Stimulated activated CD4-positive, alpha-beta T cell treated with anti-CD3 and anti-CD28 coated beads, Interleukin-4, amount 100 ng/mL, for 4 hours (primary cell): ENCODE measurements at regions not wholly inside any gene's neighbourhood (a gene's known extent, or its start where the extent isn't known, plus 50 kb on each side); places are given as distances from the start of the nearest gene placed in this dataset.
"Not testable (repeated sequence)": the region's sequence is repeated elsewhere in the genome, so short reads cannot be mapped to it uniquely, and the experiment has no call there.

Source experiments
- DNase-seq, 2 experiments: peaks; one replicate each; pipeline ENCODE4 v3.0.0-alpha.2; 2020

DNA sequence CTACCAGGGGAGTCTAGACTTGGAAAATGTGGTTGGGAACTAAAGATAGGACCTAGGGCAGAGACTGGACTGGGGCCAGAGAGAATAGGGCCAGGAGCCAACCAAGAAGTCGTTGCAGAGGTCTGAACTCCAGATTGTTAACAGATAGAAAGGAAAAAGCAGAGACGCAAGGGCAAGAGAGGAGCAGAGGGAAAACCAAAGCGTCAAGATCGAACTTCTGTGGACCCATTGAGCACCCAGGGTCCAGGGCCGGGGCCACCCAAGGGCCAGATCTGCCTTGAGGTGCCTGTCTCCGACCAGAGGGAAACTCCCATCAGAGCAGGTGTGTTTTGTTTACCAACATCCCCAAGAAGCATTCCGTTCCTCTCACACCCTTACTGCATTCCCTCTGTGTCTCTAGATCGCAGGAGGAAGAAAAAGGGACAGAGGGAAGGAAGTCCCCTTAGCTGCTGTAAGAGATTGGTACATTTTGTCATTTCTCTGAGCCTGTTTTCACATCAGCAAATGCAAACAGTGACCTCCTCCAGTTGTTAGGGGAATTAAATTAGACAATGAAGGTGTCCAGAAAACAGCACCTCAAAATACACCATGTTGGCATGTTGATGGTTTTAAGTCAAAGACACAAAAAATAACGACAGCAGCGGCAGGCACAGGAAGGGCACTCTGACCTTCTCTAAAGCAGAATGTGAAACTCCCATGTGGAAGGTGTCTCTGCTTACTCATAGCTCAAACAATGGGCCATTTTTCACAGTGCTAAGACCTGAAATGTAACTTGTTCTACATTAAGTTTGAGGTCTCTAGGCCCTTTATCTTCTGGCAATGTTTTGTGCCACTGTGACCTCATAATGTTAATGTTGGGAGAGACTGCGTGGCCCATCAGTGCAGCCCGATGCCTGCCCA lies 105.8 kb upstream of the RAB4A start:
- DNase-seq: no peak

DNA sequence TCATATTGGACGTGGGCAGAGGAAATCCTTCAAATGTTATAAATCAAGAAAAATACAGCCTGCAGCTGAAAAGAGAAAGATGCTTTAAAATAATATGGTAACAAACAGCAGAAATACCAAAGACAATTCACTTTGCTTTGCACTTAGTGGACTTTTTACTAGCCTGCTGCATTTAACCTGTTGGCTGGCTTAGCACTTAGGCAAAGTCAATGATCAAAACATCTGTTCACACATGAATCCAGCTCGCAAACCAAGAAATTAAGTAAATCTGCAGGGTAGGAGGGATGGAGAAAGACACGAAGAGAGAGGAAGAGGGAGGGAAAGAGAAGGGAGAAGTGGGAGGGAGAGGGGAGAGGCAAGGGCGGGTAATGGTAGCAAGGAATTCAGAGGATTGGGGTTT lies 103.6 kb upstream of the RAB4A start:
- no peak for DNase-seq

DNA sequence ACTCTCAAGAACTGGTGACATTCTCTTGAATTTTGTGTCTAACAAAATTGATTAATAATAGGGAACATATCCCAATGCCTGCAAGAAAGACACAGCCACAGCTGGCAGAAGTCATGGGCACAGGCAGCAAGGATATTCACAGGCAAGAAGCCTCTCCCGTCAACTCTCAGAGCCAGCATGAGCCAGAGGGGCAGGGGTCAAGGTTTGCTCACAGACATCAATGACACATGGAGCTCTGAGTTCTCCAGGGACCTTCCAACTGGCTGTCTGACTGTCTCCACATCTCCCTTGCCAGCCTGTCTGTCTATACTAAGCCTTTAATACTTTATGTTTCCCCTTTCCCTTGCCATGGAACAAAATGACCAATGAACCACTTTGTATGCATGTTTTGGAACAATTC lies 101.5 kb upstream of the RAB4A start:
- DNase-seq: no peak

- no peak for DNase-seq
Observed at GRCh38 chr1:229170274-229170673, 100.6 kb upstream of the RAB4A start.

DNA sequence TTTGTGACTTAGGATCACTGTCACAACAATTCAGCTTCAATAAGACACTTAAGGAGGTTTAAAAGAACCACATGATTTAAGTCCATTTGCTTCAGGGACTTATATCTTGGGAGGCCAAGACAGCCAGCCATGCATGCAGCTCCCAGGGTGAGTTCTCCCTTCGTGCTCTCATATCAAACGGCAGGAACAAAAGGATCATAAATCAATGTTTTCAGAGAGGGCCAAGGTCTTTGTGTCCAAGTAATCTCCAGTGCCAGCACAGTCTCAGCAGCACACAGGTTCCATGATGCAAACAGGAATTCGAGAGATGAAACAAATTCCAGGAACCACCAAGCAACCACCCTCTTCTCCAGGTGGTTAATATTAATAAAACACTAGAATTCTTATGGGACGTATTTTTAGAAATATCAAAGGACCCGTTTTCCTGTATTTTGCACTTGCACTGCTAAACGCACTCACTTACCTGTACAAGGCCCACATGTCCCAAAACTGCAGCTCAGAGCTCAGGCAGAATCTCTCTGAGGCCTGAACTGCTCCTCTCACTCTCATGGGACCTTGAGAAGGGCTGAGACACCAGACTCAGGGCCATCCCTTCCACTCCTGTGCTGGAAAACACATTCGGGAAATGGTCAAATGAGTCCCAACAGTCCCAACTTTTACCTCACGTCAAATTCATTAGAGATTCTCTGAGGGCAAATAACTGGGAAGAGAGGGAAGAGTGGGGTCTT lies 100.0 kb upstream of the RAB4A start:
- no peak for DNase-seq

GRCh38 chr1:229171934-229172333 lies 99.0 kb upstream of the RAB4A start:
- DNase-seq: no peak

DNA sequence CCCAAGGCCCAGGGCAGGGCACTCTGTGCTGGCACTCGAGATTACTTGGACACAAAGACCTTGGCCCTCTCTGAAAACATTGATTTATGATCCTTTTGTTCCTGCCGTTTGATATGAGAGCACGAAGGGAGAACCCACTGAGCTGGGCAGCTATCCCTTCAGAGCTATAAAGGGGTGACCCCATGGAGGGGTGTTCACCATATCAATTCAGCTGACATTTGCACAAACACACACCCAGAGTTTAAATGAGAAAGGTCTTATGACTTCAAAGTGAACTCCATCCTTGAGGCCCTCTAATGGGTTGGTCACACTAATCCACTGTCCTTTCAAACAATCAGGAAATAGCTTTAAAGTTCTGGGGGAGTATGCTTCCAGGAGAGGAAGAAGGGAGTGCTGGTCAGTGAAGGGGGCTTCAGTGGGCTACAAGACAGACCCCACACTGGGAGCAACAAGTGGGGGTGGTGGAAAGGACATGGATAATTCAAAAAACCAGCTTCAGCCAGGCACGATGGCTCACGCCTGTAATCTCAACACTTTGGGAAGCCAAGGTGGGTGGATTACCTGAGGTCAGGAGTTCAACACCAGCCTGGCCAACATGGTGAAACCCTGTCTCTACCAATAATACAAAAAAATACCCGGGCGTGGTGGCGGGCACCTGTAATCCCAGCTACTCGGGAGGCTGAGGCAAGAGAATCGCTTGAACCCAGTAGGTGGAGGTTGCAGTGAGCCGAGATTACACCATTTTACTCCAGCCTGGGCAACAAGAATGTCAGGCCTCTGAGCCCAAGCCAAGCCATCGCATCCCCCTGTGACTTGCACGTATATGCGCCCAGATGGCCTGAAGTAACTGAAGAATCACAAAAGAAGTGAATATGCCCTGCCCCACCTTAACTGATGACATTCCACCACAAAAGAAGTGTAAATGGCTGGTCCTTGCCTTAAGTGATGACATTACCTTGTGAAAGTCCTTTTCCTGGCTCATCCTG lies 97.1 kb upstream of the RAB4A start:
- DNase-seq: not testable (repeated sequence)

DNA sequence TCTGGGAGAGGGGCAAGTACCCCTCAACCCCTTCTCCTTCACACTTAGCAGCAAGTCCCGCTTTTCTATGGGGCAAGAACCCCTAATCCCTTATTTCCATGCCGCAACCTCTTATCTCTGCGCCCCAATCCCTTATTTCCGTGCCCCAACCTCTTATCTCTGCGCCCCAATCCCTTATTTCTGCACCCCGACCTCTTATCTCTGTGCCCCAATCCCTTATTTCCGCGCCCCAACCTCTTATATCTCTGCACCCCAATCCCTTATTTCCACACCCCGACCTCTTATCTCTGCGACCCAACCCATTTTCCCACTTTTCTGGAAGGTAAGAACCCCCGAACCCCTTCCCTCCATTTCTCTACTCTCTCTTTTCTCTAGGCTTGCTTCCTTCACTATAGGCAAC lies 95.6 kb upstream of the RAB4A start:
- DNase-seq: not testable (repeated sequence)

- DNase-seq: not testable (repeated sequence)
Observed at GRCh38 chr1:229176457-229176856, 94.5 kb upstream of the RAB4A start.

GRCh38 chr1:229180161-229180560 lies 90.8 kb upstream of the RAB4A start:
- no peak for DNase-seq

DNA sequence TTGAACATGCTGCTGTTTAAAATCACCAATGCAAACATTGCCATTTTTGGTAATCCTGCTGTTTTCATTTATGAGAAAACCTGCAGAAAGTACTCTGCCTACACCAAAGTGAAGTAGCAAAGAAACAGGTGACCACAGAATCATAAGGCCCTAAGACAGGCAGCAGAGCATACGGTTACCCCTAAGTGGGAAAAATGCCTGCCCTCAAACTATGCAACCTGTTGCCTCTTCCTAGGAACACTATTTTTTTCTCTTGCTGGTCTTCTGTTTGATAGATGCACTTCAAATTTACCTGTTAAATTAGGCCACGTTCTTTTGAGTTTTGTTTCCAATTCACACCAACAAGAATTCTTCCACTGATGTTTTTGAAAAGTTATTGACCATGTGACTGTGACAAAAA lies 89.5 kb upstream of the RAB4A start:
- no peak for DNase-seq

GRCh38 chr1:229183588-229183987 lies 87.3 kb upstream of the RAB4A start:
- DNase-seq: no peak

DNA sequence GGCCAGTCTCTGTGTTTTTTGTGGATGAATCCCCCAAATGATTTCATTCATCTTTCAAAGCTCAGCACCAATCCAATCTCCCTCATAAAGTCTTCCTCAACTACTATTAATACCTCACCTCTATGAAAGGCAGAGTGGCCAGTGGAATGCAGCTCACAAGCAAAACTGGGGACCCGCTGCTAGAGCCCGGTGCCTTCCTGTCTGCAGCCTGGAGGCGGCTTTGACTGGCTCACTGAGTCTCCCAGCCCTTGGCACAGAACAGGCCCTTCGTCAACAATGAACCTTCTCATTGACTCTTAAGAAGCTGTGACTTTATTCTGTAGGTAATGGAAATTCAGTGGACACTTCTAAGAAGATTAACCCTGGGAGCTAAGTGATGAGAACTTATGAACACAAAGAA lies 86.8 kb upstream of the RAB4A start:
- DNase-seq: no peak

- no peak for DNase-seq
Observed at GRCh38 chr1:229185963-229186362, 84.9 kb upstream of the RAB4A start.

GRCh38 chr1:229186373-229187056 lies 84.4 kb upstream of the RAB4A start:
- DNase-seq: no peak

- DNase-seq: no peak
Observed at GRCh38 chr1:229190057-229190575, 80.8 kb upstream of the RAB4A start.

DNA sequence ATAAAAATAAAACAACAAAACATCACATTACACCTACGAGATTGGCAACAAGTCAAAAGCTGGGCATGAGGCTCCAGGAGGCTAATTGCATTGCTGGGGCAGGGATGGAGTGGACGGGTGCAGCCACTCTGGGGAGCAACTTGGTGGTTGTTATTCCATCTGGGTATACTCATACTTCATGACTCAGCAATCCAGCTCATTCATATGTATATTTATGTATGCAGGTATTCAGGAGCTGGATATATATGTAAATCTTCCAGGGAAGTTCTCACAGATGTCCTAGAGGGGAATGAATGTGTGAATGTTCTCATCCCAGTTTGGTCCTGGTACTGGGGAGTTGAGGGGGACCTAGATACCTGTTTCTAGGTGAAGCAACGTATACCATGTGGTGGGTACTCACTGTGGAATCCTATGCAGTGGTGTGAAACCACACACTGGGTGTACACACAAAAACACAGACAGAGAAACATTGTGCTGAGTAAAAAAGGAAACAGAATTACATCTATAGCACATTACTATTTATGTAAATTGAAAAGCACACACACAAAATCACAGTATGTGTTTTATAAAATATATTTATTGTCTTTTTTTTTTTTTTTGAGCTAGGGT lies 79.7 kb upstream of the RAB4A start:
- no peak for DNase-seq

GRCh38 chr1:229192031-229192430 lies 78.9 kb upstream of the RAB4A start:
- no peak for DNase-seq

- DNase-seq: no peak
Observed at GRCh38 chr1:229192853-229193252, 78.1 kb upstream of the RAB4A start.

- DNase-seq: no peak
Observed at GRCh38 chr1:229194096-229194495, 76.8 kb upstream of the RAB4A start.

DNA sequence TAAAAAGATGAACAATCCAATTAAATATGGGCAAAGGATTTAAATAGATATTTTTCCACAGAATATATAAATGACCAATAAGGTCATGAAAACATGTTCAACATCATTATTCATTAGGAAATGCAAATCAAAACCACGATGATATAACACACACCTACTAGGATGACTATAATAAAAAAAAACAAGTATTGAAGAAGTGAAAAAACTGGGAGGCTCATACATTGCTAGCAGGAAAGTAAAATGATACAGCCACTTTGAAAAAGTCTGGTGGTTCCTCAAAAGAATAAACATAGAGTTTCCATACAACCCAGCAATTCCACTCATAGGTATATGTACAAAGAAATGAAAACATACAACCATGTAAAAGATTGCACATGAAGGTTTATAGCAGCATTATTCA lies 75.7 kb upstream of the RAB4A start:
- no peak for DNase-seq
